OCI-LY7 (cell line): ENCODE measurements at regions not wholly inside any gene's neighbourhood (a gene's known extent, or its start where the extent isn't known, plus 50 kb on each side); places are given as distances from the start of the nearest gene placed in this dataset.

Source experiments
- BruUV-seq: library from RNA; stranded (reverse); fragments of 400-500 nt; replicated peaks from 2 replicates; lab custom pipeline; 2021; lab: Mats Ljungman, UMichigan
- CTCF ChIA-PET: fragments of 300-600 bp; sonication (Branson Sonifier 250); formaldehyde crosslinking; loops from one replicate; lab custom pipeline; 2022; ENCODE audit warnings: antibody characterized with exemption; ENCODE audit not compliant: unreplicated experiment; lab: Charles Lee
- POLR2A ChIA-PET: fragments of 300-600 bp; sonication (Branson Sonifier 250); formaldehyde crosslinking; loops from one replicate; lab custom pipeline; 2022; ENCODE audit warnings: antibody characterized with exemption; lab: Charles Lee
- DNase-seq: peaks from one replicate; pipeline ENCODE4 v3.0.0-alpha.2; 2015; ENCODE audit warnings: low spot score
- H2AFZ ChIP-seq: fragments of 200-600 bp; sonication (generic), shearing (Covaris generic); 2 replicates; pipeline ENCODE4 v1.6.1; 2014; ENCODE audit warnings: mild to moderate bottlenecking, antibody characterized with exemption, low read length, moderate library complexity
- H3K27ac ChIP-seq: fragments of 200-600 bp; sonication (generic); 2 replicates; pipeline ENCODE4 v1.5.1; 2014; ENCODE audit warnings: mixed run types, low read depth, mild to moderate bottlenecking, moderate library complexity, low read length, inconsistent platforms; ENCODE audit not compliant: poor library complexity, severe bottlenecking
- H3K36me3 ChIP-seq: fragments of 200-600 bp; sonication (generic); 2 replicates; pipeline ENCODE4 v1.6.1; 2014; ENCODE audit warnings: mild to moderate bottlenecking, antibody characterized with exemption, low read length, moderate library complexity, mixed read lengths; ENCODE audit not compliant: insufficient read depth
- H3K4me1 ChIP-seq: fragments of 200-600 bp; sonication (generic); 2 replicates; pipeline ENCODE4 v1.5.1; 2014; ENCODE audit warnings: mild to moderate bottlenecking, low read length; ENCODE audit not compliant: insufficient read depth, poor library complexity, severe bottlenecking
- H3K4me2 ChIP-seq: fragments of 200-600 bp; sonication (generic); 2 replicates; pipeline ENCODE4 v1.6.1; 2014; ENCODE audit warnings: mild to moderate bottlenecking, low read length
- H3K4me3 ChIP-seq: fragments of 200-600 bp; sonication (generic); 2 replicates; pipeline ENCODE4 v1.5.1; 2014; ENCODE audit warnings: mild to moderate bottlenecking, low read depth, low read length; ENCODE audit not compliant: poor library complexity, severe bottlenecking
- H3K79me2 ChIP-seq: fragments of 200-600 bp; sonication (generic); 2 replicates; pipeline ENCODE4 v1.6.1; 2016; ENCODE audit warnings: low read depth, mild to moderate bottlenecking, low read length, moderate library complexity, mixed read lengths; ENCODE audit not compliant: insufficient read depth
- H3K9me2 ChIP-seq: fragments of 200-600 bp; sonication (generic); 2 replicates; pipeline ENCODE4 v1.6.1; 2016; ENCODE audit warnings: mild to moderate bottlenecking, low read length, mixed read lengths; ENCODE audit not compliant: insufficient read depth
- H3K9me3 ChIP-seq: fragments of 200-600 bp; sonication (generic); 2 replicates; pipeline ENCODE4 v1.6.1; 2014; ENCODE audit warnings: mild to moderate bottlenecking, mixed run types, low read length, mixed read lengths
- H4K20me1 ChIP-seq: fragments of 200-600 bp; sonication (generic); 2 replicates; pipeline ENCODE4 v1.6.1; 2014; ENCODE audit warnings: mild to moderate bottlenecking, antibody characterized with exemption, low read length, moderate library complexity, mixed read lengths; ENCODE audit not compliant: insufficient read depth
- CTCF ChIP-seq: fragments of 200-600 bp; sonication (generic); conservative IDR thresholded peaks from 2 replicates; pipeline ENCODE4 v1.5.1; 2014; ENCODE audit warnings: mild to moderate bottlenecking, antibody characterized with exemption, low read length, moderate library complexity, mixed read lengths
- EZH2phosphoT487 ChIP-seq: fragments of 200-600 bp; sonication (generic); IDR thresholded peaks from 2 replicates; pipeline ENCODE4 v1.6.1; 2018; ENCODE audit warnings: low read depth, borderline replicate concordance, mild to moderate bottlenecking, mixed run types, antibody characterized with exemption, low read length, moderate library complexity, mixed read lengths
- intact Hi-C: fragments of 100-400 bp; cut with micrococcal nuclease; formaldehyde crosslinking; loops from one replicate; pipeline ENCODE4 v1.10.0; 2022; ENCODE audit not compliant: unreplicated experiment

GRCh38 chr22:49373289-49373666 lies 454.4 kb downstream of the BRD1 start:
- intact Hi-C loops, result no loop called here
- TF ChIP-seq EZH2phosphoT487, result no peak
- no peak for TF ChIP-seq CTCF
- CTCF ChIA-PET, result no interaction called here
- POLR2A ChIA-PET, result no interaction called here
- H2AFZ ChIP-seq, result no peak overlapping the region
- H3K4me3 ChIP-seq, result no peak overlapping the region
- no peak for DNase-seq
- H3K4me2 ChIP-seq, result no peak overlapping the region
- no peaks in the 10 kb centered on the region for H3K9me2 ChIP-seq
- BruUV-seq, result no TSS peak
- peaks cover 9% of the 10 kb centered on the region for H3K36me3 ChIP-seq
- H3K27ac ChIP-seq, result no peak overlapping the region
- no peaks in the 10 kb centered on the region for H3K79me2 ChIP-seq
- H3K4me1 ChIP-seq, result peaks cover 25% of the 10 kb centered on the region
- H3K9me3 ChIP-seq, result peaks cover 20% of the 10 kb centered on the region; the same call in 1 of the 2 replicates
- no peaks in the 10 kb centered on the region for H4K20me1 ChIP-seq

- ChIA-PET POLR2A (no interaction called here), CTCF (no interaction called here)
- Histone ChIP-seq H3K4me2 (no peak overlapping the region), H3K4me1 (peaks cover 20% of the 10 kb centered on the region), H3K79me2 (no peaks in the 10 kb centered on the region), H3K36me3 (peaks cover 6% of the 10 kb centered on the region; the same call in 1 of the 2 replicates), H4K20me1 (no peaks in the 10 kb centered on the region), H3K27ac (no peak overlapping the region), H2AFZ (no peak overlapping the region), H3K9me2 (no peaks in the 10 kb centered on the region), H3K9me3 (peaks cover 15% of the 10 kb centered on the region; the same call in 1 of the 2 replicates), H3K4me3 (no peak overlapping the region)
- no peak for DNase-seq
- intact Hi-C loops, result no loop called here
- TF ChIP-seq EZH2phosphoT487, result no peak
- no peak for TF ChIP-seq CTCF
- no TSS peak for BruUV-seq
Measured at GRCh38 chr22:49372530-49373288, 455.0 kb downstream of the BRD1 start.

- H3K4me2 ChIP-seq, result no peak overlapping the region
- no peak overlapping the region for H2AFZ ChIP-seq
- intact Hi-C loops, result no loop called here
- no peaks in the 10 kb centered on the region for H4K20me1 ChIP-seq
- CTCF ChIA-PET, result no interaction called here
- H3K9me2 ChIP-seq, result no peaks in the 10 kb centered on the region
- peaks cover 19% of the 10 kb centered on the region for H3K4me1 ChIP-seq
- no peak for TF ChIP-seq EZH2phosphoT487
- TF ChIP-seq CTCF, result no peak
- 0 out of 2 replicates have a peak, but pooled peaks cover 2% of the 10 kb centered on the region for H3K36me3 ChIP-seq
- no peaks in the 10 kb centered on the region for H3K79me2 ChIP-seq
- peaks cover 10% of the 10 kb centered on the region; the same call in 1 of the 2 replicates for H3K9me3 ChIP-seq
- no peak for DNase-seq
- no TSS peak for BruUV-seq
- POLR2A ChIA-PET, result interaction anchor here (0.8 kb wide), 1 partner anchor 8 kb away, joined by 3 read pairs; no protein-coding TSS in a partner anchor
- H3K27ac ChIP-seq, result no peak overlapping the region
- H3K4me3 ChIP-seq, result no peak overlapping the region
Measured at GRCh38 chr22:49372111-49372529, 455.6 kb downstream of the BRD1 start.
